Common myeloid progenitor, CD34-positive (primary cell): ENCODE measurements at regions not wholly inside any gene's neighbourhood (a gene's known extent, or its start where the extent isn't known, plus 50 kb on each side); places are given as distances from the start of the nearest gene placed in this dataset.

ENCODE experiments used
- CTCF ChIA-PET: fragments of 350-600 bp; sonication (Branson Sonifier 250); formaldehyde crosslinking; loops from one replicate; lab custom pipeline; 2021; ENCODE audit warnings: antibody characterized with exemption; lab: Charles Lee
- POLR2A ChIA-PET: fragments of 350-600 bp; sonication (Branson Sonifier 250); formaldehyde crosslinking; loops from one replicate; lab custom pipeline; 2021; ENCODE audit warnings: antibody characterized with exemption; lab: Charles Lee
- DNase-seq, 3 donors: peaks; one replicate each; pipeline versions ENCODE4 v3.0.0 to v3.0.0-alpha.2; 2013
- H3K27ac ChIP-seq, 2 experiments: 1 replicate in 1 of 2; 2 replicates in 1 of 2; pipeline ENCODE4 v1.7.0; 2013; ENCODE audit warnings: inconsistent platforms in 2 of 2, low read length in 2 of 2, mild to moderate bottlenecking in 2 of 2, low read depth in 1 of 2, moderate library complexity in 1 of 2; ENCODE audit not compliant: severe bottlenecking in 2 of 2, insufficient read depth in 1 of 2, poor library complexity in 1 of 2
- H3K27me3 ChIP-seq, 5 experiments: replicated peaks in 2 of 5; 1 replicate in 3 of 5; 2 replicates in 2 of 5; pipeline versions ENCODE4 v1.6.1 to v1.7.0; 2013; ENCODE audit warnings: low read length in 4 of 5, mild to moderate bottlenecking in 2 of 5, moderate library complexity in 2 of 5, inconsistent platforms in 1 of 5; ENCODE audit not compliant: insufficient read depth in 5 of 5, control insufficient read depth in 4 of 5
- H3K36me3 ChIP-seq, 4 experiments: 1 replicate in 2 of 4; 2 replicates in 2 of 4; pipeline versions ENCODE4 v1.6.1 to v1.7.0; 2013; ENCODE audit warnings: low read length in 3 of 4, control low read depth in 1 of 4, mild to moderate bottlenecking in 1 of 4; ENCODE audit not compliant: control insufficient read depth in 4 of 4, insufficient read depth in 4 of 4
- H3K4me1 ChIP-seq, 4 experiments: 1 replicate in 3 of 4; 2 replicates in 1 of 4; pipeline versions ENCODE4 v1.6.1 to v1.7.1; 2013; ENCODE audit warnings: low read length in 3 of 4, mild to moderate bottlenecking in 3 of 4, control low read depth in 1 of 4, inconsistent platforms in 1 of 4, moderate library complexity in 1 of 4; ENCODE audit not compliant: control insufficient read depth in 4 of 4, insufficient read depth in 4 of 4; ENCODE audit errors: control extremely low read depth in 1 of 4
- H3K4me3 ChIP-seq, 7 experiments: 1 replicate in 4 of 7; 2 replicates in 3 of 7; pipeline versions ENCODE4 v1.5.1 to v1.7.0; 2013; ENCODE audit warnings: mild to moderate bottlenecking in 7 of 7, low read length in 6 of 7, moderate library complexity in 6 of 7, inconsistent platforms in 2 of 7, low read depth in 2 of 7, control low read depth in 1 of 7; ENCODE audit not compliant: insufficient read depth in 4 of 7, control insufficient read depth in 1 of 7; ENCODE audit errors: extremely low read depth in 1 of 7
- H3K9me3 ChIP-seq, 5 experiments: 1 replicate in 4 of 5; 2 replicates in 1 of 5; pipeline versions ENCODE4 v1.6.1 to v1.7.1; 2013; ENCODE audit warnings: low read length in 4 of 5, mild to moderate bottlenecking in 2 of 5, inconsistent platforms in 1 of 5, low read depth in 1 of 5, moderate library complexity in 1 of 5; ENCODE audit not compliant: control insufficient read depth in 4 of 5, insufficient read depth in 2 of 5; ENCODE audit errors: control extremely low read depth in 1 of 5
- WGBS: methylation state at CpG from one replicate; pipeline ENCODE4 v1.1.5; 2013; ENCODE audit not compliant: insufficient coverage; 5-methylcytosine and 5-hydroxymethylcytosine counted together

DNA sequence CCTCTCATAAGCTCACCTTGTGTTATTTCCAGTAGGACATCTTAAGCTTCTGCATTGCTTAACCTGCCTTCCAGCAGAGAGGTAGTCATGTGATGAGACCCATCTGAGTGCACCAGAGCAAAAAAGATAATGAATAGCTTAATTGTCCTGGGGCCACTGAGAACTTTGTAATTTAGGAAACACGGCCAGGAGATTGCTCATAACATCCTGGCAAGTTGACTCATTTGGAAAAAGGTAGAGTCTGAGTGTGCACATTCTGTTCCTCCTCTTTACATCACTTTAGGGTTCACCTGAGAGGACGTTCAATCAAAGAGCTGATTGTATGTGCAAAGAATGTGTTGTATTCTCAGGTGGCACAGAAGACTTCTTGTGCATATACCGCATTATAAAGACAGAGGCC lies 830.2 kb upstream of the SOX11 start:
- CTCF ChIA-PET = no interaction called here

DNA sequence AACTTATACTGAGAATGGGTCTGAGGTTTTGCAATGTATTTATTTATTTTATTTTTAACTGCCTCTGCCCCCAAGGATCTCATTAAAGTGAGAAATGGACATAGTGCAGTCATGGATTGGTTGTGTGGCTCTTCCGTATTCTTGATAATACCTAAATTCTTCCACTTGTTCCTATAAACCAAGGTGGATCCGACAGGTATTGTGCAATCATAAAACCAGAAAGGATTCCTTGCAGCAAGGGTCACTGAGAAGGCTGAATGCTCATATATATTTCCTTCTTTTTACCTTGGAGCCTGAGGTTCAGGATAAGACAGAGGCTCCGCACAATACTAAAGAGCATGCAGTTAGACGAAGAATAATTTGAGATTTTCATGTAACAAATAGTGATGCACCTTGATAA lies 826.0 kb upstream of the SOX11 start:
- ChIA-PET POLR2A (no interaction called here), CTCF (no interaction called here)
- WGBS = 88% methylated on average over 1 of the region's 4 CpGs
- Histone ChIP-seq H3K9me3 (no peaks in the 10 kb centered on the region), H3K4me1 (no peaks in the 10 kb centered on the region), H3K36me3 (no peaks in the 10 kb centered on the region), H3K27me3 (no peaks in the 10 kb centered on the region), H3K4me3 (no peak overlapping the region), H3K27ac (no peak overlapping the region)
- no peak for DNase-seq

More for the DNA sequence above, 830.2 kb upstream of the SOX11 start:
- H3K4me3 ChIP-seq = no peak overlapping the region
- H3K4me1 ChIP-seq = no peaks in the 10 kb centered on the region
- POLR2A ChIA-PET = interaction anchor here (0.6 kb wide), 1 partner anchor 1745 kb away, joined by 3 read pairs; no protein-coding TSS in a partner anchor
- DNase-seq = no peak
- H3K27ac ChIP-seq = no peak overlapping the region
- no peaks in the 10 kb centered on the region for H3K36me3 ChIP-seq
- 100% methylated on average over 1 of the region's 3 CpGs for WGBS
- H3K27me3 ChIP-seq = no peaks in the 10 kb centered on the region
- no peaks in the 10 kb centered on the region for H3K9me3 ChIP-seq

DNA sequence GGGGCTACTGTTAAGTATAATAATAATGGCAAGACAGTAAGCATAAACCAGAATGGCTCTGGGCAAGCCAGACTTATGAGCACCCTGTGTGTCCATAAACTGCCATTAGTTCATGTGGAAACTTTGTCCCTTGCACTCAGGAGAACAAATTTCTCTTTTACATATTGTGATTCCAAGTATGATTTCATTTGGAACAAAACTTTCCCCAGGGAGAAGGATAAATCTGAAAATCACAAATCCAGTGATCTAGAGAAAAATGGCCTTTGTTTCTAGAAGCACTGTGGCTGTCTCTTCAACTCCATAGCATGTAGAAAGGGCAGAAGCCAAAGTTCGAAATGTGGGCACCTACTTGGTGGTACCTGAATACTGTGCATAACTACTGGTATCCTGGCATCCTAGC lies 823.7 kb upstream of the SOX11 start:
- Histone ChIP-seq H3K27ac (no peak overlapping the region), H3K27me3 (no peaks in the 10 kb centered on the region), H3K36me3 (no peaks in the 10 kb centered on the region), H3K4me3 (no peak overlapping the region), H3K9me3 (no peaks in the 10 kb centered on the region), H3K4me1 (no peaks in the 10 kb centered on the region)
- DNase-seq = no peak
- POLR2A ChIA-PET = no interaction called here
- CTCF ChIA-PET = no interaction called here
- 100% methylated on average over 1 of the region's 1 CpG for WGBS

DNA sequence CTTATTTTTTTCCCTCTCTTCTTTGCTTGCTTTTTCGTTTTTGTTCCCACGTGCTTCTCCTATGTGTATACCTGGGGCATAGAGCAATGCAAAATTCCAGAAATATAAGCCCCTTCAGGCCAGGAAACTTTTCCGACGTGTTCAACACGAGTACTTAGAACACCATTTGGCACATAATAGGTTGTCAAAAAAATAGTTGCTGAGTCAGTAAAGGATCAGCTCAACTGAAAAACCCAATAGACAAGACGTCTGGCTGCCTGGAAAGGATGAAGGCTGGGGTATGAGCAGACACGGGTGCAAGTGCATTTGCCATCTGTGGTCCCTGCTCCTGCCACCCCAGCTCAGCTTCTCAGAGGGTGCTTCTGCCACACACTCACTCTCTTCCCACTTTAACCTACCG lies 823.0 kb upstream of the SOX11 start:
- Histone ChIP-seq H3K27me3 (no peaks in the 10 kb centered on the region), H3K9me3 (no peaks in the 10 kb centered on the region), H3K4me3 (no peak overlapping the region), H3K4me1 (no peaks in the 10 kb centered on the region), H3K36me3 (no peaks in the 10 kb centered on the region), H3K27ac (no peak overlapping the region)
- POLR2A ChIA-PET = no interaction called here
- CTCF ChIA-PET = no interaction called here
- no peak for DNase-seq
- WGBS = 79% methylated on average over 5 of the region's 8 CpGs

DNA sequence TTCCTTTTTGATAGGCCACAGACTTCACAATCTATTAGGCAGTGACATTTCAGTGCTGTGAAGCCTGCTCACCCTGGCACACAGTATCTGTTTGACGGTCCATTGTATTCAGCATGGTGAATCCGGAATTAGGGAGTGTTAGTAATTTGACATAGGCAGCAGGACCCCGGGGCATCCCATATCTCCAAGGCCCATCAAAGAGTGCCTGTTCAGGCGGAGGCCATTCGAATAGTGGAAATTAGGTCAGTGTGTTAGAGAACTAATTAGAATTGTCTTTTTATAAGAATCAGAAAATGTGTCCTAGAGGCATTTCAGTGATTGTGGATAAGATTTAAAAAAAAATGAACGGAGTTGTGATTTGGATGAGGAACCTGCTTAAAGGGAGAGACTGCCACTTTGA lies 818.8 kb upstream of the SOX11 start:
- POLR2A ChIA-PET = no interaction called here
- Histone ChIP-seq H3K27ac (no peak overlapping the region), H3K4me3 (no peak overlapping the region), H3K27me3 (no peaks in the 10 kb centered on the region), H3K36me3 (no peaks in the 10 kb centered on the region), H3K9me3 (no peaks in the 10 kb centered on the region), H3K4me1 (no peaks in the 10 kb centered on the region)
- 88% methylated on average over 5 of the region's 6 CpGs for WGBS
- CTCF ChIA-PET = no interaction called here
- DNase-seq = no peak

DNA sequence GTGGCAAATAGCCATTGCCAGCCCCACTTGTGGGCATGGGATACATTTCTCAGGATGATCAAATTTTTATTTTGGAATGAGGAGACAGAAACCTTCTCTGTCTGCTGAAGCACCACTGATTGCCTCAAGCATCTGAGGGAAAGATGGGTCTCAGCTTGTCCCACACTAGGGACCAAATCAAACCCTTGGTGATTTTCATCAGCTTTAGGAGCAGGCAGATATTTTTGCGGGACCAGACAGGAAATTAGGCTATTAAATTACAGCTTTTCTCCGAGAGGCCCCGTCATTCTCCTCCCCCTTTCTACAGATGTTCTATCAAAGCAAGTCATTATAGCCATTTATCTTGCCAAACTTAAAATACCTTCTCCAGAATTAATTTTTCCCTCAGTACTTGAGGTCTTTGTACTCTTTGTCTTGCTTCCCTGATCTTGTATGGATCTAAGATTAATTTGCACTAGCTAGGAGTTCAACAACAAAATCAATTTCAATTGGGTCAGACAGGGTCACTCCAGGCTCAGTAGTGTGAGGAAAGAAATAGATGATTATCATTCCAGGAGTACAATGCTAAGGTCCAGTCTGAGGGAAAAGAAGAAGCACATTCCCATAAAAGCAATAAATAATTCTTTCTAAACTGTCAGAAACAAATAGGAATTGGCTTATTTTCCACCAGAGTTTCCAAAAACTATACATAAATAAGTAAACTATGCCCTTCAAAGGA lies 818.1 kb upstream of the SOX11 start:
- ChIA-PET POLR2A (no interaction called here), CTCF (interaction anchor here (2.1 kb wide), 1 partner anchor 10 kb away, joined by 8 read pairs; no protein-coding TSS in a partner anchor)
- WGBS = 83% methylated on average over 1 of the region's 3 CpGs
- Histone ChIP-seq H3K4me3 (no peak overlapping the region), H3K4me1 (no peaks in the 10 kb centered on the region), H3K9me3 (no peaks in the 10 kb centered on the region), H3K27ac (no peak overlapping the region), H3K36me3 (no peaks in the 10 kb centered on the region), H3K27me3 (no peaks in the 10 kb centered on the region)
- no peak for DNase-seq

DNA sequence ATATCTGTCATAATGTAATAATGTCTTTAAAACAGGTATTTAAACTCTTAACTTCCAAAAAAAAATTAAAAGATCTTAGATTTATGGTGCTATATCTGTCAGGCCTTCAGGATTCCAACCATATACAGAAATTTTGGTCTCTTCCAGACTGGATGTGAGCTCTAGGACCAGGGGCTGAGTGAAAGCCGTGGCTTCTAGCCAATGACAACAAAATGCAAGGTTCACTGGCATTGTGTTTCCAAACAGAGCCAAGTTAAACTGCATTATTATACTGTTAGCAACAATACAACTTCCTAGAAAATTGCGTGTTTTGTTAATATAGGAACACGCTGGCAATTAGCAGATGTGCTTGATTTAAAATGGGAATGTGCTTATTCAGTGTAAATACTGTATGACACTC lies 809.8 kb upstream of the SOX11 start:
- CTCF ChIA-PET = no interaction called here
- POLR2A ChIA-PET = no interaction called here
- Histone ChIP-seq H3K27ac (no peak overlapping the region), H3K4me3 (no peak overlapping the region), H3K4me1 (no peaks in the 10 kb centered on the region), H3K27me3 (no peaks in the 10 kb centered on the region), H3K9me3 (peaks cover 0 to 3% (median 0%) of the 10 kb centered on the region in 5 experiments), H3K36me3 (no peaks in the 10 kb centered on the region)
- 88% methylated on average over 1 of the region's 3 CpGs for WGBS
- DNase-seq = no peak
